SK-N-SH treated with all-trans-retinoic acid at 6 μM for 48 hours (cell line): ENCODE measurements at regions not wholly inside any gene's neighbourhood (a gene's known extent, or its start where the extent isn't known, plus 50 kb on each side); places are given as distances from the start of the nearest gene placed in this dataset.

ENCODE experiments used
- ATAC-seq: fragments of 200-7000 bp; cut with Tn5 transposase; 3 replicates; pipeline ENCODE4 v1.9.1; 2020; ENCODE audit warnings: mild to moderate bottlenecking, moderate library complexity
- CSDC2 ChIP-seq: fragments of 250-450 bp; sonication (Bioruptor Pico); IDR thresholded peaks from 2 replicates; pipeline ENCODE4 v1.5.0; 2020; ENCODE audit warnings: mild to moderate bottlenecking, moderate library complexity
- RARB ChIP-seq: fragments of 250-450 bp; sonication (Bioruptor Pico); IDR thresholded peaks from 2 replicates; pipeline ENCODE4 v1.8.0; 2021; ENCODE audit warnings: mild to moderate bottlenecking, moderate library complexity
- SNAI2 ChIP-seq: fragments of 250-450 bp; sonication (Bioruptor Pico); IDR thresholded peaks from 2 replicates; pipeline ENCODE4 v1.5.0; 2020; ENCODE audit warnings: mild to moderate bottlenecking, moderate library complexity
- TCF4 ChIP-seq: fragments of 250-450 bp; sonication (Bioruptor Pico); IDR thresholded peaks from 2 replicates; pipeline ENCODE4 v1.8.0; 2021; ENCODE audit warnings: mild to moderate bottlenecking, moderate library complexity, borderline replicate concordance
- ZC3H10 ChIP-seq: fragments of 250-450 bp; sonication (Bioruptor Pico); IDR thresholded peaks from 2 replicates; pipeline ENCODE4 v1.5.1; 2021; ENCODE audit warnings: mild to moderate bottlenecking, moderate library complexity
- ZFP3 ChIP-seq: fragments of 250-450 bp; sonication (Bioruptor Pico); IDR thresholded peaks from 2 replicates; pipeline ENCODE4 v1.5.0; 2020; ENCODE audit warnings: mild to moderate bottlenecking, moderate library complexity
- ZNF70 ChIP-seq: fragments of 450-650 bp; formaldehyde crosslinking; IDR thresholded peaks from 2 replicates; pipeline ENCODE4 v1.5.0; 2020; ENCODE audit warnings: mild to moderate bottlenecking, moderate library complexity
- TF ChIP-seq, protein P1 (sequence below): fragments of 250-450 bp; sonication (Bioruptor Pico); IDR thresholded peaks from 2 replicates; pipeline ENCODE4 v1.5.0; 2020; ENCODE audit warnings: mild to moderate bottlenecking, moderate library complexity
- TF ChIP-seq, protein P2 (sequence below): fragments of 250-450 bp; sonication (Bioruptor Pico); IDR thresholded peaks from 2 replicates; pipeline ENCODE4 v1.5.1; 2021; ENCODE audit warnings: mild to moderate bottlenecking, moderate library complexity
- TF ChIP-seq, protein P3 (sequence below): fragments of 250-450 bp; sonication (Bioruptor Pico); IDR thresholded peaks from 2 replicates; pipeline ENCODE4 v1.8.0; 2020; ENCODE audit warnings: mild to moderate bottlenecking, moderate library complexity, borderline replicate concordance
- TF ChIP-seq, protein P4 (sequence below): fragments of 250-450 bp; sonication (Bioruptor Pico); IDR thresholded peaks from 2 replicates; pipeline ENCODE4 v1.8.0; 2021; ENCODE audit warnings: low read depth, mild to moderate bottlenecking, moderate library complexity, borderline replicate concordance

DNA sequence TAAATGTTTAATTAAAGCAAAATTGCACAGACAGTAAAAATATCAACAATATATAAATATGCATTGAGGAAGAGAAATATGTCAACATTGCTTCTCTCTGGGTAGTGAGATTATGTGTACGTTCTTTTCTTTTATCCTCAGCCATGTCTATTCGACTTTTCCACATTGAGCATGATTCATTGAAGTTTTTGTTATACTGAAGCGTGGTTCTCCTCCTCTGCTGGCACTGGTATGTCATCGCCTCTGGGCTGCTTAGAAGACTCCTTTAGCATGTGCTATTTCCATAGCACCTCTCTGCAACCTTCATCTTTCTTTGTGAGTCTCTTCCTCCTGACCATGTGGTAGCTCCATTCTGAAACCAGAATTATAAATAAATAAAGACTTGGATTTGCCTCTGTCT lies 65.8 kb upstream of the AKAP13 start:
- no peak for ATAC-seq
- no peak for TF ChIP-seq TCF4
- no peak for TF ChIP-seq ZFP3
- TF ChIP-seq, protein P1, sequence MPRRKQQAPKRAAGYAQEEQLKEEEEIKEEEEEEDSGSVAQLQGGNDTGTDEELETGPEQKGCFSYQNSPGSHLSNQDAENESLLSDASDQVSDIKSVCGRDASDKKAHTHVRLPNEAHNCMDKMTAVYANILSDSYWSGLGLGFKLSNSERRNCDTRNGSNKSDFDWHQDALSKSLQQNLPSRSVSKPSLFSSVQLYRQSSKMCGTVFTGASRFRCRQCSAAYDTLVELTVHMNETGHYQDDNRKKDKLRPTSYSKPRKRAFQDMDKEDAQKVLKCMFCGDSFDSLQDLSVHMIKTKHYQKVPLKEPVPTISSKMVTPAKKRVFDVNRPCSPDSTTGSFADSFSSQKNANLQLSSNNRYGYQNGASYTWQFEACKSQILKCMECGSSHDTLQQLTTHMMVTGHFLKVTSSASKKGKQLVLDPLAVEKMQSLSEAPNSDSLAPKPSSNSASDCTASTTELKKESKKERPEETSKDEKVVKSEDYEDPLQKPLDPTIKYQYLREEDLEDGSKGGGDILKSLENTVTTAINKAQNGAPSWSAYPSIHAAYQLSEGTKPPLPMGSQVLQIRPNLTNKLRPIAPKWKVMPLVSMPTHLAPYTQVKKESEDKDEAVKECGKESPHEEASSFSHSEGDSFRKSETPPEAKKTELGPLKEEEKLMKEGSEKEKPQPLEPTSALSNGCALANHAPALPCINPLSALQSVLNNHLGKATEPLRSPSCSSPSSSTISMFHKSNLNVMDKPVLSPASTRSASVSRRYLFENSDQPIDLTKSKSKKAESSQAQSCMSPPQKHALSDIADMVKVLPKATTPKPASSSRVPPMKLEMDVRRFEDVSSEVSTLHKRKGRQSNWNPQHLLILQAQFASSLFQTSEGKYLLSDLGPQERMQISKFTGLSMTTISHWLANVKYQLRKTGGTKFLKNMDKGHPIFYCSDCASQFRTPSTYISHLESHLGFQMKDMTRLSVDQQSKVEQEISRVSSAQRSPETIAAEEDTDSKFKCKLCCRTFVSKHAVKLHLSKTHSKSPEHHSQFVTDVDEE (CRISPR knock-in tag), result no peak
- TF ChIP-seq, protein P2, sequence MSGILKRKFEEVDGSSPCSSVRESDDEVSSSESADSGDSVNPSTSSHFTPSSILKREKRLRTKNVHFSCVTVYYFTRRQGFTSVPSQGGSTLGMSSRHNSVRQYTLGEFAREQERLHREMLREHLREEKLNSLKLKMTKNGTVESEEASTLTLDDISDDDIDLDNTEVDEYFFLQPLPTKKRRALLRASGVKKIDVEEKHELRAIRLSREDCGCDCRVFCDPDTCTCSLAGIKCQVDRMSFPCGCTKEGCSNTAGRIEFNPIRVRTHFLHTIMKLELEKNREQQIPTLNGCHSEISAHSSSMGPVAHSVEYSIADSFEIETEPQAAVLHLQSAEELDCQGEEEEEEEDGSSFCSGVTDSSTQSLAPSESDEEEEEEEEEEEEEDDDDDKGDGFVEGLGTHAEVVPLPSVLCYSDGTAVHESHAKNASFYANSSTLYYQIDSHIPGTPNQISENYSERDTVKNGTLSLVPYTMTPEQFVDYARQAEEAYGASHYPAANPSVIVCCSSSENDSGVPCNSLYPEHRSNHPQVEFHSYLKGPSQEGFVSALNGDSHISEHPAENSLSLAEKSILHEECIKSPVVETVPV (CRISPR knock-in tag), result no peak
- no peak for TF ChIP-seq ZC3H10 (CRISPR knock-in tag)
- no peak for TF ChIP-seq ZNF70 (CRISPR knock-in tag)
- TF ChIP-seq, protein P3, sequence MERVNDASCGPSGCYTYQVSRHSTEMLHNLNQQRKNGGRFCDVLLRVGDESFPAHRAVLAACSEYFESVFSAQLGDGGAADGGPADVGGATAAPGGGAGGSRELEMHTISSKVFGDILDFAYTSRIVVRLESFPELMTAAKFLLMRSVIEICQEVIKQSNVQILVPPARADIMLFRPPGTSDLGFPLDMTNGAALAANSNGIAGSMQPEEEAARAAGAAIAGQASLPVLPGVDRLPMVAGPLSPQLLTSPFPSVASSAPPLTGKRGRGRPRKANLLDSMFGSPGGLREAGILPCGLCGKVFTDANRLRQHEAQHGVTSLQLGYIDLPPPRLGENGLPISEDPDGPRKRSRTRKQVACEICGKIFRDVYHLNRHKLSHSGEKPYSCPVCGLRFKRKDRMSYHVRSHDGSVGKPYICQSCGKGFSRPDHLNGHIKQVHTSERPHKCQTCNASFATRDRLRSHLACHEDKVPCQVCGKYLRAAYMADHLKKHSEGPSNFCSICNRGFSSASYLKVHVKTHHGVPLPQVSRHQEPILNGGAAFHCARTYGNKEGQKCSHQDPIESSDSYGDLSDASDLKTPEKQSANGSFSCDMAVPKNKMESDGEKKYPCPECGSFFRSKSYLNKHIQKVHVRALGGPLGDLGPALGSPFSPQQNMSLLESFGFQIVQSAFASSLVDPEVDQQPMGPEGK (CRISPR knock-in tag), result no peak

DNA sequence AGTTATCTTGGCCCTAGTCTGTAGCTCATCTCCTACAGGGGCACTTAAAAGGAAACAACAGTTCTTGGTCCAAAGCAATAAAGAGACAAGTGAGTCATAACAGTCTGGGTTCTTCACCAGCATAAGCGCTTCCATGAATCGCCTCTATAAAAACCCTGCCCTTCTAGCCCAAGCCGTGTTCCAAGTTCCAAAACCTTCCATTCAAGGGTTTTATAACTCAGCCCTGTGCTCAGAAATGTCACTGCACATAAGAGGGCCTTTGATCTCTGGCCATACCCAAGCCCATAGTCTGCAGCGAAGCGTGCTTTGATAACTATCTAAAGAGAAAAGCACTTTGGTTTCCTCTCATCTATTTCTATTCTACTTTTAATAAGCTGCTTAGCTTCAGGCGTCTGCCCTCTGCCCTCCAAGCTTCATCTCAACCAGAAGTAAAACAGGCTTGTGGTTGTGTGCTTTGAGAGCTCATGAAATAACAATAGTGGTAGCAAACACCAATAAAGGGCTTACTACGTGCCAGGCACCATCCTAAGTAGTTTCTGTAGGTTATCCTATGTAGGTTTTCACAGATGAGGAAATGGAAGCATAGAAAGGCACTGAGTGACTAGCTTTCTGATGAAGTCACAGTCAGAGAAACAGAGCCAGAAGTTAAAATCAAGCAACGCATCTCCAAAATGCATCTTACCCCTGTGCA lies 64.0 kb upstream of the AKAP13 start:
- peak; percentile 63 for ATAC-seq
- TF ChIP-seq, protein P3 (CRISPR knock-in tag), result no peak
- TF ChIP-seq, all 23 proteins: peak for 0

DNA sequence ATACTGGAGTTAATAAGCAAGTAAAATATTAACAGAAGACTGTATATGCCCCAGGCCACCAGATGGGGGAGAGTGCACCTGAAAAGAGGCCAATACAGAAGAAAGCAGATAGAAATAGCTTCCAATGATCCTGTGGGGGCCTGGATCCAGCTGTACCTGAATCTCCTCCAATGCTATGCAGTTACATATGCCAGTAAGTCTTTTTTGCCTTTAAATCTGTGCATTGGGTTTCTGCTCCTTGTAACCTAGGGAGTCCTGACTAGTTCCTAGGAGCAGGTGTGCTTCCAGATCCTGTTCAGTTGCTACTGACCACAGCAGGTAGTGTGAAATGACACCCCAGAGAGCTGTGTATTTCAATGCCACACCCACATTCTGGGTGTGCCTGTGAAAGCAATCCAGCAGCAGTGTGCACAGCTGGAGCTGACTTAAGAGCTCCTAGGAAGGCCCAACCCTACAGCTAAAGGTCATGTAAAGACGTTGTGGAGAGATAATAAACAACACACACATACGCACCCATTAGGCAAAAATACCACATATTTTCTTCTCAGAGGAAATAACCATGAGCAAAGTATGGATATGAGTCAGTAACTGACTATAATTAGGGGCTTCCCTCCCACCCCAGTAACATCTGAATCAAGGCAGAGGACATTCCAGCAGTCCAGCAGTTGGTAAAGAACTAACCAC lies 62.2 kb upstream of the AKAP13 start:
- peak; percentile 77 for ATAC-seq

DNA sequence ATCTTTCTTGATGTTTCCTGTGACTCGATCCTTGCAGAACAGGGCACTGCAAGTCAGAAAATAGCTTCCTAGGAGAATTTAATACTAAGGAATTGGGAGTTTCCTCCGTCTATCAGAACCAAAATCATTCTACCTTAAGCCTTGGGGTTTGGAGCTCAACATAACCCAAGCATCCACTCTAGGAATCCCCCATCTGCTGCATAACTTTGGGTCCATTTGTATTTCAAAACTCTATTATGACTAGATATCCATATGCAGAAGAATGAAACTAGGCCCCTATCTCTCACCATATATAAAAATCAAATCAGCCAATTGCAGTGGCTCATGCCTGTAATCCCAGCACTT lies 61.7 kb upstream of the AKAP13 start:
- TF ChIP-seq, protein P4, sequence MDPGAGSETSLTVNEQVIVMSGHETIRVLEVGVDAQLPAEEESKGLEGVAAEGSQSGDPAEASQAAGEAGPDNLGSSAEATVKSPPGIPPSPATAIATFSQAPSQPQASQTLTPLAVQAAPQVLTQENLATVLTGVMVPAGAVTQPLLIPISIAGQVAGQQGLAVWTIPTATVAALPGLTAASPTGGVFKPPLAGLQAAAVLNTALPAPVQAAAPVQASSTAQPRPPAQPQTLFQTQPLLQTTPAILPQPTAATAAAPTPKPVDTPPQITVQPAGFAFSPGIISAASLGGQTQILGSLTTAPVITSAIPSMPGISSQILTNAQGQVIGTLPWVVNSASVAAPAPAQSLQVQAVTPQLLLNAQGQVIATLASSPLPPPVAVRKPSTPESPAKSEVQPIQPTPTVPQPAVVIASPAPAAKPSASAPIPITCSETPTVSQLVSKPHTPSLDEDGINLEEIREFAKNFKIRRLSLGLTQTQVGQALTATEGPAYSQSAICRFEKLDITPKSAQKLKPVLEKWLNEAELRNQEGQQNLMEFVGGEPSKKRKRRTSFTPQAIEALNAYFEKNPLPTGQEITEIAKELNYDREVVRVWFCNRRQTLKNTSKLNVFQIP (CRISPR knock-in tag), result no peak
- TF ChIP-seq ZNF70 (CRISPR knock-in tag), result no peak
- no peak for ATAC-seq

More for the DNA sequence above, 62.2 kb upstream of the AKAP13 start:
- TF ChIP-seq, protein P1 (CRISPR knock-in tag), result no peak
- no peak for TF ChIP-seq RARB (CRISPR knock-in tag)
- no peak for TF ChIP-seq SNAI2 (CRISPR knock-in tag)
- TF ChIP-seq CSDC2 (CRISPR knock-in tag), result no peak
